Activated CD4-positive, alpha-beta T cell treated with anti-CD3 and anti-CD28 coated beads, Interleukin-2, amount 10 ng/mL, durations not matched to agents 7 days and 5 days (primary cell): ENCODE measurements at regions not wholly inside any gene's neighbourhood (a gene's known extent, or its start where the extent isn't known, plus 50 kb on each side); places are given as distances from the start of the nearest gene placed in this dataset.

Experiments used
- CTCF ChIA-PET: fragments of 350-600 bp; sonication (Branson Sonifier 250); formaldehyde crosslinking; loops from one replicate; lab custom pipeline; 2021; ENCODE audit warnings: antibody characterized with exemption; lab: Charles Lee
- POLR2A ChIA-PET: fragments of 350-600 bp; sonication (Branson Sonifier 250); formaldehyde crosslinking; loops from one replicate; lab custom pipeline; 2021; ENCODE audit warnings: antibody characterized with exemption; lab: Charles Lee
- DNase-seq: peaks from one replicate; pipeline ENCODE4 v3.0.0-alpha.2; 2020
- H3K27ac Mint-ChIP-seq: one replicate; pipeline ENCODE4 v1.8.0; 2021; ENCODE audit warnings: mild to moderate bottlenecking, moderate library complexity, mixed read lengths
- H3K27me3 Mint-ChIP-seq: one replicate; pipeline ENCODE4 v1.8.0; 2021; ENCODE audit warnings: mixed read lengths
- H3K36me3 Mint-ChIP-seq: one replicate; pipeline ENCODE4 v1.8.0; 2021; ENCODE audit warnings: low read depth, mixed read lengths
- H3K4me1 Mint-ChIP-seq: one replicate; pipeline ENCODE4 v1.8.0; 2021; ENCODE audit warnings: mixed read lengths
- H3K4me3 Mint-ChIP-seq: one replicate; pipeline ENCODE4 v1.8.0; 2021; ENCODE audit warnings: mild to moderate bottlenecking, moderate library complexity, mixed read lengths
- H3K9me3 Mint-ChIP-seq: one replicate; pipeline ENCODE4 v1.8.0; 2021; ENCODE audit warnings: mixed read lengths

GRCh38 chr2:57569396-57569795 is 477.2 kb upstream of the VRK2 start:
- CTCF ChIA-PET = no interaction called here
- no peak for DNase-seq
- H3K9me3 Mint-ChIP-seq = no peaks in the 10 kb centered on the region
- H3K27me3 Mint-ChIP-seq = no peaks in the 10 kb centered on the region
- POLR2A ChIA-PET = no interaction called here
- H3K4me1 Mint-ChIP-seq = no peaks in the 10 kb centered on the region
- no peak overlapping the region for H3K4me3 Mint-ChIP-seq
- no peaks in the 10 kb centered on the region for H3K36me3 Mint-ChIP-seq
- H3K27ac Mint-ChIP-seq = no peak overlapping the region

DNA sequence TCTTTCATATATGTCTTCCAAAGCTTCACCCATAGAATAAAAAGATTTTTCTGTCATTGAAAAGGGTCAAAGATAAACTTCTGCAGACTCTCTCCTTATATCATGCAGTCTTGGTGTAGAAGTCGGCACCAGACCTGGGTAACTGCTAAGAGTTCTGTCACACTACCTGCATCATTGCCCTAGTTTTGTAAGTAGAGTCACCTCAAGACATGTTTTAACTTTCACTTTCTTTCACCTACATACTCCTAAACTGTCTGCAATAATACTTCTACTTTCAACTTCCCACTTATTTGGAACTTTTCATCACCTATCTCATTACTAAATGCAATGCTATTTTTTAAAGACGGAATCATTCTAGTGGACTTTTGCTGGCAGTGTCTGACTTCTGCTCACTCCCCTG is 475.6 kb upstream of the VRK2 start:
- Mint-ChIP-seq H3K27ac (no peak overlapping the region), H3K4me3 (no peak overlapping the region), H3K27me3 (no peaks in the 10 kb centered on the region), H3K36me3 (no peaks in the 10 kb centered on the region), H3K9me3 (no peaks in the 10 kb centered on the region), H3K4me1 (no peaks in the 10 kb centered on the region)
- no peak for DNase-seq
- POLR2A ChIA-PET = no interaction called here
- CTCF ChIA-PET = no interaction called here

DNA sequence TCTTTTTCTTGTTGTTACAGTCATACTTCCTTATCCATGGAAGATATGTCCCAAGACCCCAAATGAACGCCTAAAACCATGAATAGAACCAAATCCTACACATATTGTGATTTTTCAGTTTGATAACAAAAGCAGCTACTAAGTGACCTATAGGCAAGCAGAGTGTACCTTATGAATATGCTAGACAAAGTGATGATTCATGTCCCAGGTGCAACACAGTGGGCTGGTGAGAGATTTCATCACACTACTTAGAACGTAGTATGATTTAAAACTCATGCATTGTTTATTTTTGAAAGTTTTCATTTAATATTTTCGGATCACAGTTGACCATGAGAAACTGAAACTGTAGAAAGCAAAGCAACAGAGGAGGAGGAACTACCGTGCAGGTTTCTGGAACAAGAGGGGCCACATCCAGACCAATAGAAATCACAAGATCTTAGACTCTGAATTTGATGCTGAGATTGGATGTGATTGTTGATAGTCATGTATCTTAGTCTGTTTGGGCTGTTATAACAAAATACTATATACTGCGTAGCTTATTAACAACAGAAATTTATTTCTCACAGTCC is 470.8 kb upstream of the VRK2 start:
- Mint-ChIP-seq H3K9me3 (no peaks in the 10 kb centered on the region), H3K27me3 (no peaks in the 10 kb centered on the region), H3K27ac (no peak overlapping the region), H3K4me1 (no peaks in the 10 kb centered on the region), H3K4me3 (no peak overlapping the region), H3K36me3 (no peaks in the 10 kb centered on the region)
- no peak for DNase-seq
- CTCF ChIA-PET = no interaction called here
- POLR2A ChIA-PET = no interaction called here

GRCh38 chr2:57576983-57577382 is 469.6 kb upstream of the VRK2 start:
- Mint-ChIP-seq H3K27ac (no peak overlapping the region), H3K4me3 (no peak overlapping the region), H3K36me3 (no peaks in the 10 kb centered on the region), H3K9me3 (no peaks in the 10 kb centered on the region), H3K4me1 (no peaks in the 10 kb centered on the region), H3K27me3 (no peaks in the 10 kb centered on the region)
- ChIA-PET CTCF (no interaction called here), POLR2A (no interaction called here)
- DNase-seq = no peak

GRCh38 chr2:57597940-57598339 is 448.7 kb upstream of the VRK2 start:
- no peak overlapping the region for H3K27ac Mint-ChIP-seq
- no peaks in the 10 kb centered on the region for H3K36me3 Mint-ChIP-seq
- POLR2A ChIA-PET = no interaction called here
- CTCF ChIA-PET = no interaction called here
- H3K9me3 Mint-ChIP-seq = no peaks in the 10 kb centered on the region
- no peaks in the 10 kb centered on the region for H3K27me3 Mint-ChIP-seq
- DNase-seq = no peak
- H3K4me1 Mint-ChIP-seq = no peaks in the 10 kb centered on the region
- no peak overlapping the region for H3K4me3 Mint-ChIP-seq

GRCh38 chr2:57598551-57598950 is 448.1 kb upstream of the VRK2 start:
- ChIA-PET CTCF (no interaction called here), POLR2A (no interaction called here)
- no peaks in the 10 kb centered on the region for H3K27me3 Mint-ChIP-seq
- H3K36me3 Mint-ChIP-seq = no peaks in the 10 kb centered on the region
- H3K4me3 Mint-ChIP-seq = no peak overlapping the region
- H3K9me3 Mint-ChIP-seq = no peaks in the 10 kb centered on the region
- no peaks in the 10 kb centered on the region for H3K4me1 Mint-ChIP-seq
- no peak for DNase-seq
- no peak overlapping the region for H3K27ac Mint-ChIP-seq

DNA sequence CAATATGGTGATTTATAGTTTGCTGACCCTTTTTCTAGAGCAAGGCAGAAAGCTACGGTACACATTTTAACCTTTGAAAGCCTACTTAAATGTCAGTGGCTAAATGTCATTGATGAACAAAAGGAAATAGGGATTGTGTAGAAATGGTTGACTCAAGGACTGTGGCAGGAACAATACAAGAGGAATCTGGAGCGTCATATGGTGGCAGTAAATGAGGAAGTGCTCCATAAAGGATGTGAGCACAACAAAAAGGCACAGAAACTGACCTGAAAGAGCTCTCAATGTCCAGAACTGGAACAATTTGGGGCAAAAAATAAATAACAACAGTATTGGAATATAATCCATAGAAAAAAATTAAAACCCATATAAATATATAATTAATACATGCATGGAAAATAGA is 443.9 kb upstream of the VRK2 start:
- no peaks in the 10 kb centered on the region for H3K4me1 Mint-ChIP-seq
- no peaks in the 10 kb centered on the region for H3K36me3 Mint-ChIP-seq
- ChIA-PET CTCF (no interaction called here), POLR2A (no interaction called here)
- H3K27me3 Mint-ChIP-seq = no peaks in the 10 kb centered on the region
- H3K9me3 Mint-ChIP-seq = no peaks in the 10 kb centered on the region
- H3K27ac Mint-ChIP-seq = no peak overlapping the region
- DNase-seq = no peak
- H3K4me3 Mint-ChIP-seq = no peak overlapping the region

DNA sequence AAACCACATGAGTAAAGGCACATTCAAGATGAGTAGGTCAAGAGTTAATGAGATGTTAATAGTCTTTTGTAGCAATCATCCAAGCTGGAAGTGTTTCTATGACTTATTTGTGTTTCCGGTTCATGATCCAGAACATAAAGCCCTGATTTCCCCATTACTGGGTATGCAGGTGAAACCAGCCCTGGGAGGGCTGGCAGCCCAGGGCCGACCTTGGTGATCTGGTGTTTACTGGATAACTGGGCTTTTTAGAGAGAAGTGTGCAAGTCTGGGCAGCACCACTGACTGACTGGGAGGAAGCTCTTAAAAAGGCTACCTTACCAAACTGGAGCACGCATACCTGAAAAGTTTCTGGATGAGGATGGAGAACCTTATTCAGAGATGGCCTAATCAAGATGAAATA is 431.6 kb upstream of the VRK2 start:
- H3K27me3 Mint-ChIP-seq = no peaks in the 10 kb centered on the region
- no peaks in the 10 kb centered on the region for H3K9me3 Mint-ChIP-seq
- no peaks in the 10 kb centered on the region for H3K36me3 Mint-ChIP-seq
- POLR2A ChIA-PET = no interaction called here
- DNase-seq = no peak
- H3K4me3 Mint-ChIP-seq = no peak overlapping the region
- no peaks in the 10 kb centered on the region for H3K4me1 Mint-ChIP-seq
- CTCF ChIA-PET = no interaction called here
- H3K27ac Mint-ChIP-seq = no peak overlapping the region

DNA sequence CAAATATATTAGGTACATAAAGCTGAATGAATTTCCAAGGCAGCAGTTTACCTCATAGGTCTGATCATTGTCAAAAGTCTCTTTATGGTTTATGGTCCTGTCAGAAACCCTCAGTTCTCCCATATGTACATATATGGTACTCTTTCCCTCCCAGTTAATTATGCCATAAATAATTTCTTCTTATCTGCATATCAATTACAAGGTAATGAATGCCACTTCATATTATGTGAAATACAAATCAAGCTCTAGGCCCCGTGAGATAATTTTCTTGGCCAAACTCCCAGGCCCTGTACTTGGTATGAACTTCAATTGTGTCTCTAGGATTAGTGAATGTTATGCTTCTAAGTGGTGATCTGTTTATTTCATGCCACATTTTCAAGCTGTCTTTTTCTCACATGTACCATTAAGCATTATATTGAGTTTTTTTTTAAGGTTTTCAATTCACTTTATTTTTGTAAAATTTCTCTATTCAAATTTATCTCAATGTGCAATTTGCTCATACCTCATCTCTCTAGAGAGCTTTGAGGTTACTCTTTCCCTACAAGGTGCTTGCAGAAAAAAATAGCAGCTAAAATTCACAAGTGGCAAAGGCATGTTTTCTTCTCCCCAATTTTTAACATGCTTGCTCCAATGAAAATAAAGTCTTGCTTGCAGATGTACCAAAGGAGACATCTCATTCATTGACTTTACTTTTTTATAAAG is 430.6 kb upstream of the VRK2 start:
- ChIA-PET CTCF (no interaction called here), POLR2A (no interaction called here)
- no peak for DNase-seq
- no peaks in the 10 kb centered on the region for H3K4me1 Mint-ChIP-seq
- H3K36me3 Mint-ChIP-seq = no peaks in the 10 kb centered on the region
- no peak overlapping the region for H3K4me3 Mint-ChIP-seq
- H3K9me3 Mint-ChIP-seq = no peaks in the 10 kb centered on the region
- H3K27me3 Mint-ChIP-seq = no peaks in the 10 kb centered on the region
- H3K27ac Mint-ChIP-seq = no peak overlapping the region

GRCh38 chr2:57617318-57617717 is 429.3 kb upstream of the VRK2 start:
- ChIA-PET POLR2A (no interaction called here), CTCF (no interaction called here)
- Mint-ChIP-seq H3K27me3 (no peaks in the 10 kb centered on the region), H3K27ac (no peak overlapping the region), H3K36me3 (no peaks in the 10 kb centered on the region), H3K4me3 (no peak overlapping the region), H3K4me1 (no peaks in the 10 kb centered on the region), H3K9me3 (no peaks in the 10 kb centered on the region)
- DNase-seq = no peak

GRCh38 chr2:57621122-57621663 is 425.4 kb upstream of the VRK2 start:
- Mint-ChIP-seq H3K27me3 (no peaks in the 10 kb centered on the region), H3K4me3 (no peak overlapping the region), H3K9me3 (no peaks in the 10 kb centered on the region), H3K27ac (no peak overlapping the region), H3K4me1 (no peaks in the 10 kb centered on the region), H3K36me3 (no peaks in the 10 kb centered on the region)
- DNase-seq = no peak
- ChIA-PET POLR2A (no interaction called here), CTCF (no interaction called here)

DNA sequence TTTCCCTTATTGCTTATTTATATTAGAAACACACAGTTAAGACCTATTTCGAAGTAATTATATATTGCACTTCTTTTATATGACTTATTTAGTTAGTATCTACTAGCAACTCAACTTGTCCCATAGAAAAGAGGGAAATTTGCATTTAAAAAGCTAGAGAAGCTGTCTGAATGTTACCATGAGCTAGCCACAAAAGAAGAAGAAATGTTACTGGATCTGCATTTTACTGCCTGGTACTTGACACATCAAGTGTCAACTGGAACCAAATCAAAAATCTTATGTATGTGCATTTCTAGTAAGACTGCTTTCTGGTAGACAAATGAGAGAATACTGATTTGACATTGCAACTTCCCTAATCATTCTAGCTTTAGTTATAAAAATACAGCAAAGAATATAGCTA is 424.6 kb upstream of the VRK2 start:
- no peaks in the 10 kb centered on the region for H3K36me3 Mint-ChIP-seq
- POLR2A ChIA-PET = no interaction called here

GRCh38 chr2:57656198-57656597 is 390.4 kb upstream of the VRK2 start:
- no peaks in the 10 kb centered on the region for H3K27me3 Mint-ChIP-seq
- ChIA-PET CTCF (no interaction called here), POLR2A (no interaction called here)
- no peak overlapping the region for H3K27ac Mint-ChIP-seq
- no peaks in the 10 kb centered on the region for H3K4me1 Mint-ChIP-seq
- no peak overlapping the region for H3K4me3 Mint-ChIP-seq
- no peaks in the 10 kb centered on the region for H3K36me3 Mint-ChIP-seq
- peaks cover 4% of the 10 kb centered on the region for H3K9me3 Mint-ChIP-seq
- no peak for DNase-seq

More for the DNA sequence above, 424.6 kb upstream of the VRK2 start:
- CTCF ChIA-PET = no interaction called here
- Mint-ChIP-seq H3K27ac (no peak overlapping the region), H3K4me1 (no peaks in the 10 kb centered on the region), H3K9me3 (no peaks in the 10 kb centered on the region), H3K4me3 (no peak overlapping the region), H3K27me3 (no peaks in the 10 kb centered on the region)
- no peak for DNase-seq

- ChIA-PET CTCF (no interaction called here), POLR2A (no interaction called here)
- Mint-ChIP-seq H3K27ac (no peak overlapping the region), H3K4me3 (no peak overlapping the region), H3K4me1 (no peaks in the 10 kb centered on the region), H3K36me3 (no peaks in the 10 kb centered on the region), H3K27me3 (peaks cover 2% of the 10 kb centered on the region), H3K9me3 (no peaks in the 10 kb centered on the region)
- no peak for DNase-seq
Observed at GRCh38 chr2:57669570-57669969, 377.0 kb upstream of the VRK2 start.
